ENCODE measurements at regions not wholly inside any gene's neighbourhood (a gene's known extent, or its start where the extent isn't known, plus 50 kb on each side); places are given as distances from the start of the nearest gene placed in this dataset.
"Not testable (repeated sequence)": the region's sequence is repeated elsewhere in the genome, so short reads cannot be mapped to it uniquely, and the experiment has no call there.

DNA sequence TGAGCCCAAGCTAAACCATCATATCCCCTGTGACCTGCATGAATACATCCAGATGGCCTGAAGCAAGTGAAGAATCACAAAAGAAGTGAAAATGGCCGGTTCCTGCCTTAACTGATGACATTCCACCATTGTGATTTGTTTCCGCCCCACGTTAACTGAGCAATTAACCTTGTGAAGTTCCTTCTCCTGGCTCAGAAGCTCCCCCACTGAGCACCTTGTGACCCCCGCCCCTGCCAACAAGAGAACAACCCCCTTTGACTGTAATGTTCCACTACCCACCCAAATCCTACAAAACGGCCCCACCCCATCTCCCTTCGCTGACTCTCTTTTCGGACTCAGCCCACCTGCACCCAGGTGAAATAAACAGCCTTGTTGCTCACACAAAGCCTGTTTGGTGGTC is 147.5 kb downstream of the ATPSCKMT start:
- TF ChIP-seq, protein P1, sequence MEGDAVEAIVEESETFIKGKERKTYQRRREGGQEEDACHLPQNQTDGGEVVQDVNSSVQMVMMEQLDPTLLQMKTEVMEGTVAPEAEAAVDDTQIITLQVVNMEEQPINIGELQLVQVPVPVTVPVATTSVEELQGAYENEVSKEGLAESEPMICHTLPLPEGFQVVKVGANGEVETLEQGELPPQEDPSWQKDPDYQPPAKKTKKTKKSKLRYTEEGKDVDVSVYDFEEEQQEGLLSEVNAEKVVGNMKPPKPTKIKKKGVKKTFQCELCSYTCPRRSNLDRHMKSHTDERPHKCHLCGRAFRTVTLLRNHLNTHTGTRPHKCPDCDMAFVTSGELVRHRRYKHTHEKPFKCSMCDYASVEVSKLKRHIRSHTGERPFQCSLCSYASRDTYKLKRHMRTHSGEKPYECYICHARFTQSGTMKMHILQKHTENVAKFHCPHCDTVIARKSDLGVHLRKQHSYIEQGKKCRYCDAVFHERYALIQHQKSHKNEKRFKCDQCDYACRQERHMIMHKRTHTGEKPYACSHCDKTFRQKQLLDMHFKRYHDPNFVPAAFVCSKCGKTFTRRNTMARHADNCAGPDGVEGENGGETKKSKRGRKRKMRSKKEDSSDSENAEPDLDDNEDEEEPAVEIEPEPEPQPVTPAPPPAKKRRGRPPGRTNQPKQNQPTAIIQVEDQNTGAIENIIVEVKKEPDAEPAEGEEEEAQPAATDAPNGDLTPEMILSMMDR (IDR thresholded peaks at IDR 0.05) = not testable (repeated sequence)
- not testable (repeated sequence) for TF ChIP-seq EZH2 (IDR thresholded peaks at IDR 0.05; ENCODE audit: borderline replicate concordance, insufficient read depth, low read depth, low read length, poor library complexity, severe bottlenecking)

Data from B cell (primary cell).